ENCODE measurements at regions not wholly inside any gene's neighbourhood (a gene's known extent, or its start where the extent isn't known, plus 50 kb on each side); places are given as distances from the start of the nearest gene placed in this dataset.
"Not testable (repeated sequence)": the region's sequence is repeated elsewhere in the genome, so short reads cannot be mapped to it uniquely, and the experiment has no call there.

- DNase-seq = no peak
Observed at GRCh38 chr7:16369855-16370254, 51.5 kb downstream of the CRPPA start.

- DNase-seq = not testable (repeated sequence)
Observed at GRCh38 chr7:16369309-16369708, 52.0 kb downstream of the CRPPA start.

GRCh38 chr7:16368885-16369284, 52.5 kb downstream of the CRPPA start:
- DNase-seq = no peak

- DNase-seq = no peak
Observed at GRCh38 chr7:16367115-16367514, 54.2 kb downstream of the CRPPA start.

GRCh38 chr7:16365952-16366351, 55.4 kb downstream of the CRPPA start:
- no peak for DNase-seq

GRCh38 chr7:16365177-16365576, 56.2 kb downstream of the CRPPA start:
- no peak for DNase-seq

GRCh38 chr7:16359216-16359615, 62.1 kb downstream of the CRPPA start:
- no peak for DNase-seq

GRCh38 chr7:16357921-16358320, 63.4 kb downstream of the CRPPA start:
- DNase-seq = no peak

GRCh38 chr7:16357474-16357873, 63.9 kb downstream of the CRPPA start:
- no peak for DNase-seq

- no peak for DNase-seq
Observed at GRCh38 chr7:16356301-16356958, 64.9 kb downstream of the CRPPA start.

GRCh38 chr7:16354573-16354972, 66.8 kb downstream of the CRPPA start:
- no peak for DNase-seq

GRCh38 chr7:16353226-16353625, 68.1 kb downstream of the CRPPA start:
- DNase-seq = no peak

GRCh38 chr7:16350634-16351033, 70.7 kb downstream of the CRPPA start:
- no peak for DNase-seq

- DNase-seq = no peak
Observed at GRCh38 chr7:16348251-16348650, 73.1 kb downstream of the CRPPA start.

GRCh38 chr7:16347827-16348192, 73.5 kb downstream of the CRPPA start:
- no peak for DNase-seq

- no peak for DNase-seq
Observed at GRCh38 chr7:16347066-16347826, 74.1 kb downstream of the CRPPA start.

- DNase-seq = peak in 1 of 2 donors; percentile 13
Observed at GRCh38 chr7:16345979-16346958, 75.1 kb downstream of the CRPPA start.

GRCh38 chr7:16344927-16345326, 76.4 kb downstream of the CRPPA start:
- DNase-seq = no peak

GRCh38 chr7:16343612-16344011, 77.7 kb downstream of the CRPPA start:
- DNase-seq = no peak

GRCh38 chr7:16338065-16338464, 83.3 kb downstream of the CRPPA start:
- DNase-seq = no peak

GRCh38 chr7:16326106-16326505, 95.2 kb downstream of the CRPPA start:
- DNase-seq = no peak

- no peak for DNase-seq
Observed at GRCh38 chr7:16323313-16323712, 98.0 kb downstream of the CRPPA start.

GRCh38 chr7:16320099-16320660, 101.2 kb downstream of the CRPPA start:
- no peak for DNase-seq
